GM23338 (cell line): ENCODE measurements at regions not wholly inside any gene's neighbourhood (a gene's known extent, or its start where the extent isn't known, plus 50 kb on each side); places are given as distances from the start of the nearest gene placed in this dataset.
A peak's percentile ranks its signal among the peaks of the same experiment; 100 is the strongest.

ENCODE experiments used
- ATAC-seq: fragments of 200-7000 bp; cut with Tn5 transposase; 3 replicates; pipeline ENCODE4 v1.9.1; 2020
- DNase-seq: peaks from one replicate; pipeline ENCODE4 v3.0.0-alpha.2; 2015; ENCODE audit warnings: low spot score
- H2AFZ ChIP-seq: fragments of 200-600 bp; sonication (generic); 2 replicates; pipeline ENCODE4 v1.8.0; 2016; ENCODE audit warnings: antibody characterized with exemption, mild to moderate bottlenecking, moderate library complexity
- H3F3A ChIP-seq: fragments of 200-600 bp; sonication (generic); replicated peaks from 2 replicates; pipeline ENCODE4 v1.8.0; 2017; ENCODE audit warnings: antibody characterized with exemption, mixed run types, low read depth
- H3K27ac ChIP-seq: fragments of 200-600 bp; sonication (generic); 2 replicates; pipeline ENCODE4 v1.6.1; 2016; ENCODE audit warnings: low read depth
- H3K27me3 ChIP-seq: fragments of 200-600 bp; sonication (generic); 2 replicates; pipeline ENCODE4 v1.8.0; 2016; ENCODE audit warnings: mild to moderate bottlenecking, mixed run types, moderate library complexity; ENCODE audit not compliant: insufficient read depth
- H3K36me3 ChIP-seq: fragments of 200-600 bp; sonication (generic); 2 replicates; pipeline ENCODE4 v1.8.0; 2016; ENCODE audit warnings: mild to moderate bottlenecking; ENCODE audit not compliant: insufficient read depth
- H3K4me1 ChIP-seq: fragments of 200-600 bp; sonication (generic); 2 replicates; pipeline ENCODE4 v1.8.0; 2016; ENCODE audit warnings: mild to moderate bottlenecking, moderate library complexity; ENCODE audit not compliant: insufficient read depth
- H3K4me2 ChIP-seq: fragments of 200-600 bp; sonication (generic); 2 replicates; pipeline ENCODE4 v1.7.1; 2017; ENCODE audit warnings: mixed run types
- H3K4me3 ChIP-seq: fragments of 200-600 bp; sonication (generic); 2 replicates; pipeline ENCODE4 v1.6.1; 2016; ENCODE audit warnings: mixed run types
- H3K79me2 ChIP-seq: fragments of 200-600 bp; sonication (generic); replicated peaks from 2 replicates; pipeline ENCODE4 v1.8.0; 2017; ENCODE audit warnings: mild to moderate bottlenecking; ENCODE audit not compliant: insufficient read depth
- H3K9me2 ChIP-seq: fragments of 200-600 bp; sonication (generic); 2 replicates; pipeline ENCODE4 v1.8.0; 2017; ENCODE audit not compliant: insufficient read depth
- H4K20me1 ChIP-seq: fragments of 200-600 bp; sonication (generic); replicated peaks from 2 replicates; pipeline ENCODE4 v1.8.0; 2017; ENCODE audit warnings: mild to moderate bottlenecking; ENCODE audit not compliant: insufficient read depth
- H3K27ac Mint-ChIP-seq: 2 replicates; pipeline ENCODE4 v1.8.0; 2020; ENCODE audit warnings: inconsistent platforms, mild to moderate bottlenecking, moderate library complexity, mixed read lengths
- H3K27me3 Mint-ChIP-seq: 3 replicates; pipeline ENCODE4 v1.8.0; 2022; ENCODE audit warnings: low read depth, mild to moderate bottlenecking, moderate library complexity, mixed read lengths, inconsistent platforms; ENCODE audit not compliant: insufficient read depth, poor library complexity
- H3K36me3 Mint-ChIP-seq: 3 replicates; pipeline ENCODE4 v1.8.0; 2021; ENCODE audit warnings: low read depth, mild to moderate bottlenecking, inconsistent platforms, moderate library complexity, mixed read lengths
- H3K4me1 Mint-ChIP-seq: 3 replicates; pipeline ENCODE4 v1.8.0; 2020; ENCODE audit warnings: mild to moderate bottlenecking, inconsistent platforms, mixed read lengths
- H3K4me3 Mint-ChIP-seq: 3 replicates; pipeline ENCODE4 v1.8.0; 2021; ENCODE audit warnings: moderate library complexity, mild to moderate bottlenecking, inconsistent platforms, mixed read lengths
- H3K9me3 Mint-ChIP-seq: 3 replicates; pipeline ENCODE4 v1.8.0; 2020; ENCODE audit warnings: moderate library complexity, mild to moderate bottlenecking, inconsistent platforms, mixed read lengths
- ETS1 ChIP-seq: IDR thresholded peaks from 2 replicates; pipeline ENCODE4 v1.6.1; 2016; ENCODE audit warnings: antibody characterized with exemption
- EZH2 ChIP-seq: fragments of 200-600 bp; sonication (generic); IDR thresholded peaks from one replicate; pipeline ENCODE4 v1.8.0; 2017; ENCODE audit warnings: antibody characterized with exemption, mild to moderate bottlenecking, low read depth; ENCODE audit not compliant: unreplicated experiment
- JUNB ChIP-seq: IDR thresholded peaks from one replicate; pipeline ENCODE4 v1.6.1; 2016; ENCODE audit warnings: antibody characterized with exemption; ENCODE audit not compliant: unreplicated experiment
- POLR2AphosphoS5 ChIP-seq: IDR thresholded peaks from 2 replicates; pipeline ENCODE4 v1.6.1; 2016; ENCODE audit warnings: antibody characterized with exemption, low read depth
- REST ChIP-seq: IDR thresholded peaks from one replicate; pipeline ENCODE4 v1.6.1; 2018; ENCODE audit warnings: antibody characterized with exemption; ENCODE audit not compliant: unreplicated experiment
- STAT1 ChIP-seq: IDR thresholded peaks from one replicate; pipeline ENCODE4 v1.6.1; 2016; ENCODE audit warnings: antibody characterized with exemption; ENCODE audit not compliant: unreplicated experiment
- ZNF114 ChIP-seq: fragments of 250-450 bp; sonication (Bioruptor Pico); IDR thresholded peaks from 2 replicates; pipeline ENCODE4 v1.5.0; 2020; ENCODE audit warnings: mild to moderate bottlenecking, moderate library complexity
- ZNF331 ChIP-seq: fragments of 250-450 bp; sonication (Bioruptor Pico); IDR thresholded peaks from 2 replicates; pipeline ENCODE4 v1.5.0; 2020; ENCODE audit warnings: low read depth, mild to moderate bottlenecking, moderate library complexity
- ZNF462 ChIP-seq: fragments of 250-450 bp; sonication (Bioruptor Pico); IDR thresholded peaks from 2 replicates; pipeline ENCODE4 v1.5.0; 2020; ENCODE audit warnings: mild to moderate bottlenecking, moderate library complexity

GRCh38 chr3:107861904-107862303 is 228.9 kb downstream of the CD47 start (continued):
- TF ChIP-seq REST, result no peak

GRCh38 chr3:107861422-107861821 is 229.4 kb downstream of the CD47 start:
- no peaks in the 10 kb centered on the region for H3F3A ChIP-seq
- H3K36me3 ChIP-seq, result no peaks in the 10 kb centered on the region
- H3K27ac ChIP-seq, result no peak overlapping the region
- no peaks in the 10 kb centered on the region for H4K20me1 ChIP-seq
- DNase-seq (no peak), ATAC-seq (no peak)
- H2AFZ ChIP-seq, result peak overlapping the region; percentile 41; the same call in 1 of the 2 replicates
- Mint-ChIP-seq H3K27me3 (no peaks in the 10 kb centered on the region), H3K4me1 (no peaks in the 10 kb centered on the region), H3K36me3 (no peaks in the 10 kb centered on the region), H3K4me3 (no peak overlapping the region), H3K9me3 (no peaks in the 10 kb centered on the region), H3K27ac (no peak overlapping the region)
- H3K4me2 ChIP-seq, result no peak overlapping the region
- no peaks in the 10 kb centered on the region for H3K9me2 ChIP-seq
- no peaks in the 10 kb centered on the region for H3K79me2 ChIP-seq
- no peaks in the 10 kb centered on the region for H3K4me1 ChIP-seq
- H3K27me3 ChIP-seq, result no peaks in the 10 kb centered on the region
- no peak overlapping the region for H3K4me3 ChIP-seq
- TF ChIP-seq ZNF331 (no peak), ETS1 (no peak), JUNB (no peak), STAT1 (no peak), POLR2AphosphoS5 (no peak), EZH2 (no peak), REST (no peak), ZNF462 (CRISPR knock-in tag) (no peak), ZNF114 (no peak)
